ENCODE measurements at regions not wholly inside any gene's neighbourhood (a gene's known extent, or its start where the extent isn't known, plus 50 kb on each side); places are given as distances from the start of the nearest gene placed in this dataset.

- H2AFZ ChIP-seq (ENCODE audit: low read depth, low read length, poor library complexity, severe bottlenecking): no peak overlapping the region
- H3K9ac ChIP-seq (ENCODE audit: low read length): no peak overlapping the region
- ATAC-seq (no peak), DNase-seq (ENCODE audit: low read depth, low spot score) (no peak)
- H3K79me2 ChIP-seq (ENCODE audit: insufficient read depth, low read length): no peaks in the 10 kb centered on the region
- ChIA-PET POLR2A (no interaction called here), CTCF (no interaction called here), RAD21 (ENCODE audit: low non-redundant PET in 1 of 2, low total read pairs in 2 of 2, uncharacterized antibody in 2 of 2, unreplicated experiment in 2 of 2) (no interaction called here)
- TF ChIP-seq SP1 (IDR thresholded peaks at IDR 0.05; ENCODE audit: low read depth) (no peak), CBX3 (IDR thresholded peaks at IDR 0.05; ENCODE audit: low read depth) (no peak), TCF7L2 (IDR thresholded peaks at IDR 0.05; ENCODE audit: borderline replicate concordance, extremely low read depth, insufficient read depth, insufficient read length) (no peak), ZNF274 (IDR thresholded peaks at IDR 0.05; ENCODE audit: low read depth, low read length) (no peak), SRF (IDR thresholded peaks at IDR 0.05; ENCODE audit: low read depth) (no peak), EZH2phosphoT487 (IDR thresholded peaks at IDR 0.05; ENCODE audit: borderline replicate concordance) (no peak), JUND (IDR thresholded peaks at IDR 0.05) (no peak), YY1 (IDR thresholded peaks at IDR 0.05; ENCODE audit: extremely low read depth, insufficient replicate concordance, low read depth, low read length) (no peak), ATF3 (IDR thresholded peaks at IDR 0.05) (no peak), EGR1 (IDR thresholded peaks at IDR 0.05; ENCODE audit: low read depth) (no peak), POLR2A (IDR thresholded peaks at IDR 0.05; ENCODE audit: borderline replicate concordance, extremely low read depth, insufficient read depth, insufficient read length) (no peak)
- no peaks in the 10 kb centered on the region for H3K9me2 ChIP-seq (ENCODE audit: insufficient read depth)
- H3K36me3 ChIP-seq (ENCODE audit: control insufficient read depth in 1 of 2, insufficient read depth in 2 of 2, low read length in 2 of 2): no peaks in the 10 kb centered on the region
- intact Hi-C loops (cut with micrococcal nuclease): loop anchor here (5.0 kb wide), 1 partner anchor 277 kb away; no protein-coding TSS in a partner anchor
- H3K4me3 ChIP-seq (replicated peaks in 1 of 2; ENCODE audit: low read depth in 1 of 2, low read length in 2 of 2): no peak overlapping the region
- BruUV-seq (replicated peaks): no TSS peak
- H3K4me2 ChIP-seq (ENCODE audit: low read length): no peak overlapping the region
- H3K27me3 ChIP-seq (ENCODE audit: insufficient read depth, low read length): no peaks in the 10 kb centered on the region
- no peaks in the 10 kb centered on the region for H3K9me3 ChIP-seq (ENCODE audit: control insufficient read depth in 1 of 2, insufficient read depth in 1 of 2, low read depth in 1 of 2, low read length in 2 of 2)
- H3K4me1 ChIP-seq (ENCODE audit: control insufficient read depth in 1 of 2, insufficient read depth in 2 of 2, low read length in 2 of 2): peaks cover 0 to 3% of the 10 kb centered on the region in 2 experiments; a peak in 1 of 4 replicates
- no peaks in the 10 kb centered on the region for H4K20me1 ChIP-seq (ENCODE audit: insufficient read depth)
- H3K27ac ChIP-seq (ENCODE audit: low read depth, low read length): no peak overlapping the region
These were observed 322.0 kb downstream of the MFSD1 start for GRCh38 chr3:159123877-159124276.

- DNase-seq (ENCODE audit: low read depth, low spot score) (no peak), ATAC-seq (no peak)
- no peak for TF ChIP-seq SP1 (IDR thresholded peaks at IDR 0.05; ENCODE audit: low read depth)
- no peak for TF ChIP-seq SIN3A (IDR thresholded peaks at IDR 0.05; ENCODE audit: low read depth)
- no peak for TF ChIP-seq CBX3 (IDR thresholded peaks at IDR 0.05; ENCODE audit: low read depth)
- TF ChIP-seq JUND (IDR thresholded peaks at IDR 0.05): no peak
- TF ChIP-seq POLR2AphosphoS5 (IDR thresholded peaks at IDR 0.05; ENCODE audit: low read depth, low read length): no peak
- TF ChIP-seq YY1 (IDR thresholded peaks at IDR 0.05; ENCODE audit: extremely low read depth, insufficient replicate concordance, low read depth, low read length): no peak
- H3K79me2 ChIP-seq (ENCODE audit: insufficient read depth, low read length): no peaks in the 10 kb centered on the region
- H4K20me1 ChIP-seq (ENCODE audit: insufficient read depth): no peaks in the 10 kb centered on the region
- H3K36me3 ChIP-seq (ENCODE audit: control insufficient read depth in 1 of 2, insufficient read depth in 2 of 2, low read length in 2 of 2): no peaks in the 10 kb centered on the region
- H3K27me3 ChIP-seq (ENCODE audit: insufficient read depth, low read length): no peaks in the 10 kb centered on the region
- H3K4me2 ChIP-seq (ENCODE audit: low read length): no peak overlapping the region
- ChIA-PET POLR2A (no interaction called here), RAD21 (ENCODE audit: low non-redundant PET in 1 of 2, low total read pairs in 2 of 2, uncharacterized antibody in 2 of 2, unreplicated experiment in 2 of 2) (no interaction called here), CTCF (no interaction called here)
- no peak overlapping the region for H3K9ac ChIP-seq (ENCODE audit: low read length)
- intact Hi-C loops (cut with micrococcal nuclease): no loop called here
- no peak overlapping the region for H3K4me3 ChIP-seq (replicated peaks in 1 of 2; ENCODE audit: low read depth in 1 of 2, low read length in 2 of 2)
- no TSS peak for BruUV-seq (replicated peaks)
- H3K9me3 ChIP-seq (ENCODE audit: control insufficient read depth in 1 of 2, insufficient read depth in 1 of 2, low read depth in 1 of 2, low read length in 2 of 2): no peaks in the 10 kb centered on the region
- H2AFZ ChIP-seq (ENCODE audit: low read depth, low read length, poor library complexity, severe bottlenecking): no peak overlapping the region
- H3K27ac ChIP-seq (ENCODE audit: low read depth, low read length): no peak overlapping the region
- H3K9me2 ChIP-seq (ENCODE audit: insufficient read depth): no peaks in the 10 kb centered on the region
- H3K4me1 ChIP-seq (ENCODE audit: control insufficient read depth in 1 of 2, insufficient read depth in 2 of 2, low read length in 2 of 2): peaks cover 0 to 3% of the 10 kb centered on the region in 2 experiments; a peak in 1 of 4 replicates
These were observed 324.6 kb downstream of the MFSD1 start for GRCh38 chr3:159126261-159127020.

Data from HCT116 (cell line).